CD14-positive monocyte (primary cell): ENCODE measurements at regions not wholly inside any gene's neighbourhood (a gene's known extent, or its start where the extent isn't known, plus 50 kb on each side); places are given as distances from the start of the nearest gene placed in this dataset.

ENCODE experiments used
- DNase-seq, 3 donors: peaks; one replicate each; pipeline ENCODE4 v3.0.0-alpha.2; 2011 to 2022
- H2AFZ ChIP-seq: 2 replicates; pipeline ENCODE4 v1.6.0; 2012; ENCODE audit warnings: mild to moderate bottlenecking, low read depth, low read length, inconsistent platforms; ENCODE audit not compliant: insufficient read depth, poor library complexity, severe bottlenecking
- H3K27ac ChIP-seq, 2 donors: 1 replicate in 1 of 2; 2 replicates in 1 of 2; pipeline ENCODE4 v1.5.1; 2012 to 2013; ENCODE audit warnings: low read length in 2 of 2, control low read depth in 1 of 2, inconsistent platforms in 1 of 2, low read depth in 1 of 2, mild to moderate bottlenecking in 1 of 2
- H3K27me3 ChIP-seq, 2 donors: one replicate each; pipeline versions ENCODE4 v1.6.0 to v1.6.1; 2011 to 2013; ENCODE audit warnings: low read length in 2 of 2; ENCODE audit not compliant: control insufficient read depth in 2 of 2, insufficient read depth in 2 of 2
- H3K36me3 ChIP-seq, 2 donors: replicated peaks in 1 of 2; 1 replicate in 1 of 2; 2 replicates in 1 of 2; pipeline versions ENCODE4 v1.5.1 to v1.6.1; 2012 to 2013; ENCODE audit warnings: low read length in 2 of 2, control low read depth in 1 of 2, inconsistent platforms in 1 of 2, mild to moderate bottlenecking in 1 of 2; ENCODE audit not compliant: insufficient read depth in 2 of 2, control insufficient read depth in 1 of 2
- H3K4me1 ChIP-seq, 2 donors: 1 replicate in 1 of 2; 2 replicates in 1 of 2; pipeline versions ENCODE4 v1.5.1 to v1.6.1; 2012 to 2013; ENCODE audit warnings: low read length in 2 of 2, control low read depth in 1 of 2, inconsistent platforms in 1 of 2, mild to moderate bottlenecking in 1 of 2, moderate library complexity in 1 of 2; ENCODE audit not compliant: insufficient read depth in 2 of 2, control insufficient read depth in 1 of 2
- H3K4me2 ChIP-seq: replicated peaks from 2 replicates; pipeline ENCODE3; 2012; ENCODE audit warnings: low read length, moderate library complexity, mild to moderate bottlenecking; ENCODE audit not compliant: poor library complexity, severe bottlenecking; ENCODE audit errors: extremely low read depth
- H3K4me3 ChIP-seq, 3 experiments: fragments of 200-600 bp in 1 of 3; sonication (generic) in 1 of 3; replicated peaks in 1 of 3; 1 replicate in 2 of 3; 2 replicates in 1 of 3; pipeline ENCODE4 v1.5.1; 2011 to 2013; ENCODE audit warnings: low read length in 3 of 3, mild to moderate bottlenecking in 3 of 3, control low read depth in 2 of 3, low read depth in 2 of 3, inconsistent platforms in 1 of 3, moderate library complexity in 1 of 3
- H3K79me2 ChIP-seq: 2 replicates; pipeline ENCODE4 v1.6.0; 2012; ENCODE audit warnings: mild to moderate bottlenecking, control low read depth, inconsistent platforms, low read length, moderate library complexity; ENCODE audit not compliant: insufficient read depth
- H3K9ac ChIP-seq: 2 replicates; pipeline ENCODE4 v1.6.0; 2017; ENCODE audit warnings: low read length, mild to moderate bottlenecking; ENCODE audit not compliant: insufficient read depth, poor library complexity, severe bottlenecking
- H3K9me3 ChIP-seq, 2 donors: replicated peaks in 1 of 2; 1 replicate in 1 of 2; 2 replicates in 1 of 2; pipeline versions ENCODE4 v1.5.1 to v1.6.1; 2012 to 2013; ENCODE audit warnings: low read length in 2 of 2, control low read depth in 1 of 2; ENCODE audit not compliant: control insufficient read depth in 1 of 2, insufficient read depth in 1 of 2
- H4K20me1 ChIP-seq: 2 replicates; pipeline ENCODE4 v1.6.0; 2012; ENCODE audit warnings: mild to moderate bottlenecking, low read length, control low read depth, moderate library complexity; ENCODE audit not compliant: insufficient read depth
- H3K27ac Mint-ChIP-seq, 7 donors: one replicate each; pipeline ENCODE4 v1.8.0; 2020; ENCODE audit warnings: mild to moderate bottlenecking in 7 of 7, mixed read lengths in 7 of 7, moderate library complexity in 6 of 7, inconsistent platforms in 2 of 7
- H3K27me3 Mint-ChIP-seq, 3 donors: one replicate each; pipeline ENCODE4 v1.8.0; 2021 to 2022; ENCODE audit warnings: low read depth in 3 of 3, mild to moderate bottlenecking in 3 of 3, mixed read lengths in 3 of 3, moderate library complexity in 3 of 3, inconsistent platforms in 1 of 3
- H3K36me3 Mint-ChIP-seq, 2 donors: one replicate each; pipeline ENCODE4 v1.8.0; 2020; ENCODE audit warnings: mixed read lengths in 2 of 2, inconsistent platforms in 1 of 2, mild to moderate bottlenecking in 1 of 2
- H3K4me1 Mint-ChIP-seq: one replicate; pipeline ENCODE4 v1.8.0; 2020; ENCODE audit warnings: mild to moderate bottlenecking, mixed read lengths
- H3K4me3 Mint-ChIP-seq, 2 donors: one replicate each; pipeline ENCODE4 v1.8.0; 2020; ENCODE audit warnings: mild to moderate bottlenecking in 2 of 2, mixed read lengths in 2 of 2, moderate library complexity in 1 of 2
- H3K9me3 Mint-ChIP-seq, 7 donors: one replicate each; pipeline ENCODE4 v1.8.0; 2020 to 2022; ENCODE audit warnings: mixed read lengths in 7 of 7, mild to moderate bottlenecking in 6 of 7, moderate library complexity in 6 of 7, inconsistent platforms in 2 of 7
- CTCF ChIP-seq: fragments of 200-600 bp; IDR thresholded peaks from one replicate; pipeline ENCODE4 v1.8.0; 2022; ENCODE audit warnings: antibody characterized with exemption, mild to moderate bottlenecking
- WGBS: methylation state at CpG from one replicate; pipeline ENCODE4 v1.1.5; 2013; ENCODE audit warnings: missing lambda C conversion rate; ENCODE audit not compliant: insufficient coverage; 5-methylcytosine and 5-hydroxymethylcytosine counted together
- intact Hi-C, 2 donors: fragments of 100-400 bp; cut with micrococcal nuclease; formaldehyde crosslinking; loops; one replicate each; pipeline versions ENCODE4 v1.15.0 to v1.15.1; 2023

GRCh38 chr14:98371141-98371540 is 900.9 kb downstream of the BCL11B start:
- no peak overlapping the region for H3K9ac ChIP-seq
- TF ChIP-seq CTCF, result no peak
- H3K27ac ChIP-seq, result no peak overlapping the region
- H3K4me3 ChIP-seq, result no peak overlapping the region
- H3K36me3 ChIP-seq, result no peaks in the 10 kb centered on the region
- intact Hi-C loops, result no loop called here
- H3K9me3 ChIP-seq, result peaks cover 0 to 8% of the 10 kb centered on the region in 2 donors
- H4K20me1 ChIP-seq, result no peaks in the 10 kb centered on the region
- no peaks in the 10 kb centered on the region for H3K27me3 ChIP-seq
- no peak overlapping the region for H2AFZ ChIP-seq
- Mint-ChIP-seq H3K4me3 (no peak overlapping the region), H3K27me3 (no peaks in the 10 kb centered on the region), H3K9me3 (peaks cover 7 to 16% (median 13%) of the 10 kb centered on the region in 7 donors), H3K36me3 (no peaks in the 10 kb centered on the region), H3K4me1 (no peaks in the 10 kb centered on the region), H3K27ac (peak overlapping the region in 1 of 7 donors; percentile 61)
- H3K79me2 ChIP-seq, result no peaks in the 10 kb centered on the region
- no peak for DNase-seq
- no peak overlapping the region for H3K4me2 ChIP-seq
- no CpG with 5 or more reads among the region's 4 CpGs for WGBS
- no peaks in the 10 kb centered on the region for H3K4me1 ChIP-seq

GRCh38 chr14:98374136-98374535 is 897.9 kb downstream of the BCL11B start:
- H3K4me1 ChIP-seq, result no peaks in the 10 kb centered on the region
- H3K27ac Mint-ChIP-seq, result no peak overlapping the region
- H3K9me3 ChIP-seq, result peaks cover 0 to 6% of the 10 kb centered on the region in 2 donors
- H3K36me3 ChIP-seq, result no peaks in the 10 kb centered on the region
- H3K9me3 Mint-ChIP-seq, result peaks cover 2 to 10% (median 7%) of the 10 kb centered on the region in 7 donors
- no peak overlapping the region for H3K4me3 Mint-ChIP-seq
- no peaks in the 10 kb centered on the region for H3K27me3 ChIP-seq
- H3K79me2 ChIP-seq, result no peaks in the 10 kb centered on the region
- no peaks in the 10 kb centered on the region for H4K20me1 ChIP-seq
- TF ChIP-seq CTCF, result no peak
- H3K4me2 ChIP-seq, result no peak overlapping the region
- H3K4me1 Mint-ChIP-seq, result no peaks in the 10 kb centered on the region
- intact Hi-C loops, result no loop called here
- H3K27ac ChIP-seq, result no peak overlapping the region
- no peaks in the 10 kb centered on the region for H3K27me3 Mint-ChIP-seq
- WGBS, result 62% methylated on average over 3 of the region's 10 CpGs
- DNase-seq, result no peak
- H2AFZ ChIP-seq, result no peak overlapping the region
- H3K9ac ChIP-seq, result no peak overlapping the region
- no peak overlapping the region for H3K4me3 ChIP-seq
- H3K36me3 Mint-ChIP-seq, result no peaks in the 10 kb centered on the region
